HEK293T (cell line): ENCODE measurements at regions not wholly inside any gene's neighbourhood (a gene's known extent, or its start where the extent isn't known, plus 50 kb on each side); places are given as distances from the start of the nearest gene placed in this dataset.

Experiments
- ARNT ChIP-seq: fragments of 450-650 bp; IDR thresholded peaks from 2 replicates; pipeline ENCODE4 v1.6.1; 2017; ENCODE audit warnings: mild to moderate bottlenecking
- FOXK2 ChIP-seq: fragments of 450-650 bp; IDR thresholded peaks from 2 replicates; pipeline ENCODE4 v1.6.1; 2016; ENCODE audit warnings: mild to moderate bottlenecking
- FOXM1 ChIP-seq: fragments of 450-650 bp; IDR thresholded peaks from 2 replicates; pipeline ENCODE4 v1.6.1; 2017; ENCODE audit warnings: mild to moderate bottlenecking, borderline replicate concordance
- L3MBTL2 ChIP-seq: fragments of 450-650 bp; conservative IDR thresholded peaks from 2 replicates; pipeline ENCODE4 v1.6.1; 2016; ENCODE audit warnings: mild to moderate bottlenecking
- SUZ12 ChIP-seq: fragments of 450-650 bp; IDR thresholded peaks from 2 replicates; pipeline ENCODE4 v1.6.1; 2016; ENCODE audit warnings: mild to moderate bottlenecking

DNA sequence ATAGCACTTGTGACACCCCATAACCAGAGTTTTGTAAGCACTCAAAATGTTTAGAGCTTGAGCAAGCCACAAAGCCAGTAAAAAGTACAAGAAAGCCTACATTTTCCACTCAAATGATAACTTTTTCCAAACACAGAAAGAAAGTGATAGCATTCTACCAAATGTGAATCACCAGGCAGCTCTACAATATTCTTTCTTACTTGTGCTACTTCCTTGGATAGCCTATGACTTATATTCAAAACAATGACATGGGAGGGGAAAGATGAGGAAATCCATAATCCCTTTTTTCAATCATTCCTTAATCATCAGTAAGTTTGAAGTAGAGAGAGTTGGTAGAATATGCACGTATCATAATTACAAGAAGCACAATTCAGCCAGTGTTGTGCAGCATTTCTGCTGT, 650.8 kb upstream of the PCDH9 start:
- no peak for TF ChIP-seq FOXM1
- TF ChIP-seq SUZ12: no peak
- no peak for TF ChIP-seq L3MBTL2
- TF ChIP-seq ARNT: no peak
- TF ChIP-seq FOXK2: no peak
